ENCODE measurements at regions not wholly inside any gene's neighbourhood (a gene's known extent, or its start where the extent isn't known, plus 50 kb on each side); places are given as distances from the start of the nearest gene placed in this dataset.
A peak's percentile ranks its signal among the peaks of the same experiment; 100 is the strongest.

GRCh38 chr15:79373113-79373512 lies 59.0 kb upstream of the MINAR1 start:
- no peak for DNase-seq

- no peak for DNase-seq
Observed at GRCh38 chr15:79373728-79374127, 58.4 kb upstream of the MINAR1 start.

DNA sequence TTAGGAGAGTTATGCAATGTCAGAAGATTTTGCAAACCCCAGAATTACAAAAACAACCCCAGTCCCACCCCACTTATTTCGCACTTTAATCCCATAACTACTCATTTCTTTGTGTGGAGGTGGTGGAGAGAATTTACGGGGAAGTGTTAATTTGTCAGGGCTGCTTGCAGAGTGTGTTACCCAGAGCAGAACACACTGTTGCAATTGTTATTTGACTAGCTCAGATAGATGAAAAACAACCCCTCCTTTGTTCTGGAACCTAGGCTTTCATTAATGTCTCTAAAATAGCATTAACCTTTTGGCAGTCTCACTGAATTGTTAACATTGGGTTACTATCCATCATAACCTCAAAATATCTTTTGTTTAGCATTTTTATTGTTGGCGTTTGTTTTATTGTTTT lies 55.8 kb upstream of the MINAR1 start:
- no peak for DNase-seq

DNA sequence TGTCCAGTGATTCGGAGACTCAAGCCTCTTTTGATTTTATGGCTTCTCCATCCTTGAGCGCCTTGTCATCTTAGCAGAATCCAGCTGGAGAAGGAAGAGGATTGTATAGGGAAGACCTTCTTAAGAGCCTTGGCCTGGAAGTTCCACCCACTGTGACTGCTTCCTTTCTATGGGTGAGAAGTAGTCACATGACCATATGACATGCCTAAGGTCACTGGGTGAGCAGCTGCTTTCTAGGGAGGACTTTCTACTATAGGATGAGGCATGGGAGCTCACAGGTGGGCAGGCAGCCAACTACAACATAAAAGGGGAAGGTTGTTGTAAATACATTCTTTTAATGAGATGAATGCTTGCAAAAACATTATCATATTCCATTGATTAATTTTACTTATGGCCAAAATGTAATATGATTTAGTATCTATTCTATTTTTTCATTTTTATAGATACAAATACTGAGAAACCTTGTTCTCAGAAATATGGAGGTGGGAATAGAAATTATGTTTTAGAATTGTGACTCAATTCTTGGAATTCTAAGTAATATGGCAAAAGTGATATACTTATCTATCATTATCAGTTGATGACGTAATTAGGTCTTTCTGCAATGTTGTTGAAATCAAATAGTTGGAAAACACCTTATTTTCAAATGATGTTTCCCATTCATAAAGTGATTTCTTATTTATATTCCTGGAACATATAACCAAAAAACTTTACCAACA lies 53.6 kb upstream of the MINAR1 start:
- DNase-seq: no peak

DNA sequence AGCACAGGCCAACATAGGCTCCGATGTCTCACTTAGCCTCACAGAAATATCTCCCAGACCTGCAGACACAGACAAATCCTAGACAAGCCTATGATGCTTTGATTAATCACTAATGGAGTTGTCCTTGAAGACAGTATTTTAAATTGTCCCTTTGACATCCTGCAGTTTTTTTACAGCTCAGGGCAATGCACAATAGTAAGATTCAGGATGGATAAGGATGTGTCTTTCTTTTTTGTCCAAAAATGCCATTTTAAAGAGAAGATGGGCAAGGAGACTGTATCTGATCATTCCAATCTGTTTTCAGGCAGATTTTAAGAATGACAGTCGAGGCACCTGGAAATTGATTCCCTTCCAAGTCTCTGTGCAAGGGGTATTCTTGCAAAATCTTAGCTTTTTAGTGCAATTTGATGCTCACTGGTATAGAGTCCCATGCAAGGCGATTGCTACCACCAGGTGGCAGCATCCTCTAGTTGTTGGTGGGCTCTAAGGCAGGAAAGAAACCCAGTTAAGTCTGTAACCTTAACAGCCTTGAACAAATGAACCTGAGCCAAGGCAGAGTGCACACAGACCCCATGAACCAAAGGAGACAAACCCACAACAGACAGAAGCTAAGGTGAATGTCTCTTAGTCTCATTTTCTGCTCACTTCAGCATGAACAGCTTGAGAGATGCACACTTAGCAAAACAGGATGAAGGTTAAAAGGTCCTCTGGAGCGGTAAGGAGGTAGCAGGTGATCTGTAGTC lies 51.2 kb upstream of the MINAR1 start:
- peak; percentile 58 for DNase-seq

DNA sequence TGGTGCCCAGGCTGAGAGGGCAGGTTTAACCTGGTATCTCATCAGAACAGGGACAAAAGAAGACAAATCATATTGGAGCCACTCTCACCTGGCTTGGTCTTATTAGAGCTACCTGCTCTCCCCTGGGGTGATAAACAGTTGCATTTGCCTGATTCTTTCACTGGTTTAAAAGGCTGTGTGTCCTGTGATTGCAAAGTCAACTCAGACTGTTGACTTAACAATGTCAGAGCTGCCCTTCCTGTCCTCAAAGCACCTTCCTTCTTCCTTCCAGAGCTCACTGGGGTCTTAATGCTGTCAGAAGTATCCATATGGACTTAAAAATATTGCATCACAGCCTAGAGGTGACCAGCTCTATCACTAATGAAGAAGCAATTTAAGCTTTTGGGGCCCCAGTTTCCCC lies 50.5 kb upstream of the MINAR1 start:
- DNase-seq: no peak

Measured in activated CD4-positive, alpha-beta T cell treated with anti-CD3 and anti-CD28 coated beads for 1 hour (primary cell).